Brain microvascular endothelial cell (primary cell): ENCODE measurements at regions not wholly inside any gene's neighbourhood (a gene's known extent, or its start where the extent isn't known, plus 50 kb on each side); places are given as distances from the start of the nearest gene placed in this dataset.
A peak's percentile ranks its signal among the peaks of the same experiment; 100 is the strongest.
"Not testable (repeated sequence)": the region's sequence is repeated elsewhere in the genome, so short reads cannot be mapped to it uniquely, and the experiment has no call there.

Experiments
- DNase-seq: peaks from one replicate; pipeline ENCODE4 v3.0.0-alpha.2; 2020
- H3K27ac ChIP-seq: fragments of 250-450 bp; sonication (Bioruptor Pico); 2 replicates; pipeline ENCODE4 v1.5.1; 2020; ENCODE audit warnings: mild to moderate bottlenecking, moderate library complexity
- H3K27me3 ChIP-seq: fragments of 250-450 bp; sonication (Bioruptor Pico); replicated peaks from 2 replicates; pipeline ENCODE4 v1.5.1; 2020; ENCODE audit warnings: mild to moderate bottlenecking
- H3K36me3 ChIP-seq: fragments of 250-450 bp; sonication (Bioruptor Pico); replicated peaks from 2 replicates; pipeline ENCODE4 v1.5.1; 2020; ENCODE audit warnings: mild to moderate bottlenecking
- H3K4me3 ChIP-seq: 2 replicates; pipeline ENCODE4 v1.5.1; 2011; ENCODE audit warnings: low read depth, mild to moderate bottlenecking, control low read depth, low read length, moderate library complexity
- in situ Hi-C: cut with HindIII; loops from 2 replicates; pipeline ENCODE4 v1.10.0; 2017; ENCODE audit warnings: low sequenced_read_pairs, low pct_ligation_motif_present
- TF ChIP-seq, protein P1 (sequence below): IDR thresholded peaks from 2 replicates; pipeline ENCODE4 v1.5.1; 2011; ENCODE audit warnings: low read depth, mild to moderate bottlenecking, moderate library complexity, low read length, control low read depth, inconsistent platforms; ENCODE audit errors: missing control alignments

DNA sequence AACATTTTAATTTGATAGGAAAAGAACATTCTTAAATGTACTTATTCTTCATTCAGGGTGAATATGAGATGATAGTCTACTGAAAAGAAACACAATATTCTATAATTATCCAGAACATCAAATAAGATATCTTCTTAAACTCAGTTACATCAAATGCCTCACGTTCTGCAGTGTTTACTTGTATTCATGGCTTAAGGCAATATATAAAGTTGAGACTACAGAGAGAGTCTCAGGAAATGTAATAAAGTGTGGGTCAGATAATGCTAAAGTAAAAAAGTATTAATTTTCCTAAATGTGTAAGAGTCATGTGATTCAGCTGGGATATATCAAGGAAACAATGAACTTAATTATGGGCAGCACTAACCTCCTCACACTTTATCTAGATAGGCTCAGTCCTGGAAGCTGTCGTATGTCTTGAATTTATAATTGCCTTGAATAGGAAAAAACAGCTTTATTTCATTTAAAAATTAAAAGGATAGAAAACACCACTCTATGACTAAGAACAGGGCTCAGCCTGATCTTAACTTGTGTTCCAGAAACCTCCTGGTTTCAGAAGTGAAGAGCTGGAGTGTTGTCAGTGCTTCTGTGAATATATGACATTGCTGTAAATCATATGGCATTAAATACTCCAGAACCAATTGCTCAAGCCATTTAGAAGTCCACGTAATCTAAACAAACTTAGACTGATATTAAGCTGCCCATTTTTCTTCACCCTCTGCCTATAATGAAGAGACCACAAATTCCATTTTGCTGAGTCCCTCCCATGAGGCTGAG lies 240.2 kb downstream of the FSIP2 start:
- Histone ChIP-seq H3K4me3 (no peak overlapping the region), H3K27ac (no peak overlapping the region), H3K27me3 (no peaks in the 10 kb centered on the region), H3K36me3 (no peaks in the 10 kb centered on the region)
- in situ Hi-C loops = no loop called here
- DNase-seq = no peak
- TF ChIP-seq, protein P1, sequence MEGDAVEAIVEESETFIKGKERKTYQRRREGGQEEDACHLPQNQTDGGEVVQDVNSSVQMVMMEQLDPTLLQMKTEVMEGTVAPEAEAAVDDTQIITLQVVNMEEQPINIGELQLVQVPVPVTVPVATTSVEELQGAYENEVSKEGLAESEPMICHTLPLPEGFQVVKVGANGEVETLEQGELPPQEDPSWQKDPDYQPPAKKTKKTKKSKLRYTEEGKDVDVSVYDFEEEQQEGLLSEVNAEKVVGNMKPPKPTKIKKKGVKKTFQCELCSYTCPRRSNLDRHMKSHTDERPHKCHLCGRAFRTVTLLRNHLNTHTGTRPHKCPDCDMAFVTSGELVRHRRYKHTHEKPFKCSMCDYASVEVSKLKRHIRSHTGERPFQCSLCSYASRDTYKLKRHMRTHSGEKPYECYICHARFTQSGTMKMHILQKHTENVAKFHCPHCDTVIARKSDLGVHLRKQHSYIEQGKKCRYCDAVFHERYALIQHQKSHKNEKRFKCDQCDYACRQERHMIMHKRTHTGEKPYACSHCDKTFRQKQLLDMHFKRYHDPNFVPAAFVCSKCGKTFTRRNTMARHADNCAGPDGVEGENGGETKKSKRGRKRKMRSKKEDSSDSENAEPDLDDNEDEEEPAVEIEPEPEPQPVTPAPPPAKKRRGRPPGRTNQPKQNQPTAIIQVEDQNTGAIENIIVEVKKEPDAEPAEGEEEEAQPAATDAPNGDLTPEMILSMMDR = no peak

DNA sequence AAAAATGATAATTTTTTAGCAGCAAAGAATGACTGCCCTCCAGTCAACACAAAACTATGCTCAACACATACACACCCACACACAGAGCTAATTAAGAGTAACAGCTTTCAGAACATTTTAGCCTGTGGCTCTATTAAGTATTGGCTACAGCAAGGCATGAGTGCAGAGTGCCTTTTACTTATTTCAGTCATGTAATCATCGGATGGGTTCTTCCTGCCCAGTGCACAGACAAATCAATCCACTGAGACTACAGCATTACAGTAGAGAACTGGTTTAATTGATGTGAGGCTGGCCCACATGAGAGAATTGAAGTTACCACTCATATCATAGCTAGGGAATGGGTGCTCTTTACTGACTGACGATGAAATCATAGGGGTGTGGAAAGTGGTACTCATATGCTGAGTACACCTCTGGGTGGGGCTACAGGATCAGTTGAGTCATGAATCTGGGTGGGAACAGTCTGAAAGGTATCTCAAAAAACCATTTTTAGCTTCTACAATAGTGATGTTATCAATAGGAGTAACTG lies 241.0 kb downstream of the FSIP2 start:
- DNase-seq = no peak
- no peaks in the 10 kb centered on the region for H3K36me3 ChIP-seq
- TF ChIP-seq, protein P1 = no peak
- in situ Hi-C loops = no loop called here
- H3K4me3 ChIP-seq = no peak overlapping the region
- no peak overlapping the region for H3K27ac ChIP-seq
- H3K27me3 ChIP-seq = no peaks in the 10 kb centered on the region

DNA sequence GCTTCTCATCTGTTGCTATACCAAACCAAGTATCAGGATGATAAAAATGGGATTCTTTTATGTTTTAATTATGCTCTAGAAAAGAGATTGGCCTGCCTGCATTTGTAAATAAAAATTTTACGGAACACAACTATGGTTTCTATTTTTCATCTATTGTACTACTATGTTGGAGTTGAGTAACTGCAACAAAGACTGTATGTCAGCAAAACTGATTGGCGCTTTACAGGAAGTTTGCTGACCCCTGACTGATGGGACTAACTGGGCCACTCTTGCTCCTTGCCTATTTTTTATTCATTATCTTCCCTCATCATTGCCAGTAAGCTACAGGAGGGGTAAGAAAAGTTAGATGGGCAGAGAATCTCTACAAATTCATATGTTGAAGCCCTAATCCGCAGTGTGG lies 242.3 kb downstream of the FSIP2 start:
- Histone ChIP-seq H3K27ac (no peak overlapping the region), H3K4me3 (no peak overlapping the region), H3K36me3 (no peaks in the 10 kb centered on the region), H3K27me3 (no peaks in the 10 kb centered on the region)
- in situ Hi-C loops = no loop called here
- TF ChIP-seq, protein P1 = no peak
- DNase-seq = no peak

DNA sequence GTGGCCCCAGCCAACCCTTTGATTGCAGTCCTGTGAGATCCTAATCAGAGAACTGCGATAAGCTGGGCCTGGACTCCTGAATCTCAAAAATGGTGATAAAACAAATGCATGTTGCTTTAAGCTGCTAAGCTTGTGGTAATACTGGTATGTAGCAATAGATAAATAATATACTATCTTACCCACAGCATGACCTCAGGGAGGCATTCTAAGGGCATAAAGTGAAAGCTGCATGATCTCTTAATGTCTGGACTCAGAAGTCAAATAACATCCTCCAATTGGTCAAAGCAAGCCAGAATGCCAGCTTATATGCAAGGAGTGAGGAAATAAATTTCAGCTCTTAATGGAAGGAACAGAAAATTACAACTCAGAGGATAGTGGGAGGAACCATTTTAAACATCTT lies 246.1 kb downstream of the FSIP2 start:
- Histone ChIP-seq H3K27me3 (no peaks in the 10 kb centered on the region), H3K4me3 (no peak overlapping the region), H3K36me3 (no peaks in the 10 kb centered on the region), H3K27ac (no peak overlapping the region)
- DNase-seq = peak; percentile 31
- in situ Hi-C loops = no loop called here
- TF ChIP-seq, protein P1 = no peak

DNA sequence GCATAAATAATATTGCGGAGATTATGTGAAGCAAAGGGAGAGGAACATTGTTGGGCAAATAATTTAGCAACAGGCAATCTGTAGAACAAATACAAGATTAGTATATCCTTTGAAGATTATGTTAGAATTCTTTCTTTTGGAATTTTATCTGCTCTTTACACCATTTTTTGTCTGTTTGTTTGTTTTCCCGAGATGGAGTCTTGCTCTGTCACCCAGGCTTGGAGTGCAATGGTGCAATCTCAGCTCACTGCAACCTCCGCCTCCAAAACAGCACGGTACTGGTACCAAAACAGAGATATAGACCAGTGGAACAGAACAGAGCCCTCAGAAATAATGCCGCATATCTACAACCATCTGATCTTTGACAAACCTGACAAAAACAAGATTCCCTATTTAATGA lies 250.3 kb downstream of the FSIP2 start:
- DNase-seq, in situ Hi-C loops: not testable (repeated sequence)

DNA sequence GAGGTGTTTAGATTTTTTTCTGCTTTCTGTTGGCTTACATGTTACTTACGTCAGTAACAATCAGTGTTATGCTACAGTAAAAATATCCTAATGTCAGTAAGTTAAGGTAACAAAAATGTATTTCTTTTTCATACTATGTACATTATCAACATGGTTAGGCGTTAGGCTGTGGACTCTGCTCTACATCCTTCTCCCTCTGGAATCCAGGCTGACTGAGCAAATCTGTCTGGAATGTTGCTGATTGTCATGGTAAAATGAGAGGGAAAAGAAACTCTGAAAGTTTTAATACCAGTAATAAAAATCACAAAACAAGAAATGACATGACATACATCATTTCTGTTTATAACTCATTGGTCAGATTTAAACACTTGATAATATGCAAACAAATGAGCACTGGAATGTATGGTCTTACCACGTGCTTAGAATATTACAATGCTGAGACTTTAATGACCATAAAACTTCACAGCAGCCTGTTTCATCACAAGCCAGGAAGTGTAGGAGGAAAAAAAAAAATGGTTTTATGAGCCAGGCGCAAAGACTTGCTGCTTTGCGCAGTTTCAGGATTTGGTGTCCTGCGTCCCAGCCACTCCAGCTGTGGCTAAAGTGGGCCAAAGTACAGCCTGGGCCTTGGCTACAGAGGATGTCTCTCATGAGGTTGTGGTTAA lies 252.4 kb downstream of the FSIP2 start:
- H3K4me3 ChIP-seq = no peak overlapping the region
- DNase-seq = peak; percentile 26
- no peaks in the 10 kb centered on the region for H3K36me3 ChIP-seq
- TF ChIP-seq, protein P1 = no peak
- no peak overlapping the region for H3K27ac ChIP-seq
- in situ Hi-C loops = no loop called here
- no peaks in the 10 kb centered on the region for H3K27me3 ChIP-seq

More for the DNA sequence above, 250.3 kb downstream of the FSIP2 start:
- not testable (repeated sequence) for H3K36me3 ChIP-seq, H3K27me3 ChIP-seq, H3K27ac ChIP-seq, H3K4me3 ChIP-seq
